H9 (cell line): ENCODE measurements at regions not wholly inside any gene's neighbourhood (a gene's known extent, or its start where the extent isn't known, plus 50 kb on each side); places are given as distances from the start of the nearest gene placed in this dataset.

Experiments
- DNase-seq: peaks from one replicate; pipeline ENCODE4 v3.0.0-alpha.2; 2017
- H2AFZ ChIP-seq: one replicate; pipeline ENCODE4 v1.6.1; 2013; ENCODE audit warnings: mild to moderate bottlenecking, low read length, control low read depth, moderate library complexity
- H2AK5ac ChIP-seq: 2 replicates; pipeline ENCODE4 v1.6.1; 2013; ENCODE audit warnings: low read length, control low read depth, mixed read lengths; ENCODE audit not compliant: insufficient read length
- H2BK120ac ChIP-seq: one replicate; pipeline ENCODE4 v1.6.1; 2013; ENCODE audit warnings: low read depth, mild to moderate bottlenecking, low read length, control low read depth, inconsistent platforms; ENCODE audit not compliant: poor library complexity, severe bottlenecking
- H2BK12ac ChIP-seq: 2 replicates; pipeline ENCODE4 v1.6.1; 2013; ENCODE audit warnings: low read length, control low read depth, mixed read lengths, low read depth; ENCODE audit not compliant: insufficient read length
- H2BK15ac ChIP-seq: 2 replicates; pipeline ENCODE4 v1.6.1; 2013; ENCODE audit warnings: low read depth, low read length, control low read depth
- H2BK20ac ChIP-seq: one replicate; pipeline ENCODE4 v1.6.1; 2013; ENCODE audit warnings: low read depth, mild to moderate bottlenecking, low read length, control low read depth, inconsistent platforms; ENCODE audit not compliant: poor library complexity, severe bottlenecking
- H2BK5ac ChIP-seq: 2 replicates; pipeline ENCODE4 v1.6.1; 2013; ENCODE audit warnings: low read length, control low read depth, mixed read lengths; ENCODE audit not compliant: insufficient read length
- H3K14ac ChIP-seq: 2 replicates; pipeline ENCODE4 v1.6.1; 2013; ENCODE audit warnings: low read length, control low read depth; ENCODE audit not compliant: insufficient read depth
- H3K18ac ChIP-seq: 2 replicates; pipeline ENCODE4 v1.6.1; 2013; ENCODE audit warnings: low read depth, mild to moderate bottlenecking, mixed read lengths, low read length, control low read depth; ENCODE audit not compliant: insufficient read length
- H3K23ac ChIP-seq: 2 replicates; pipeline ENCODE4 v1.6.1; 2013; ENCODE audit warnings: low read length, control low read depth, mixed read lengths, low read depth; ENCODE audit not compliant: insufficient read length
- H3K23me2 ChIP-seq: 2 replicates; pipeline ENCODE4 v1.6.1; 2013; ENCODE audit warnings: low read depth, mild to moderate bottlenecking, mixed read lengths, low read length, control low read depth; ENCODE audit not compliant: insufficient read length, poor library complexity, severe bottlenecking
- H3K27ac ChIP-seq: 2 replicates; pipeline ENCODE4 v1.5.1; 2013; ENCODE audit warnings: low read length, control low read depth, mixed read lengths, low read depth; ENCODE audit not compliant: insufficient read length
- H3K27me3 ChIP-seq: 2 replicates; pipeline ENCODE4 v1.6.1; 2013; ENCODE audit warnings: low read length, control low read depth, inconsistent platforms; ENCODE audit not compliant: insufficient read depth
- H3K4ac ChIP-seq: 2 replicates; pipeline ENCODE4 v1.6.1; 2013; ENCODE audit warnings: low read depth, mild to moderate bottlenecking, control low read depth, inconsistent platforms, low read length, moderate library complexity
- H3K4me1 ChIP-seq: 2 replicates; pipeline ENCODE4 v1.6.1; 2013; ENCODE audit warnings: low read length, control low read depth, inconsistent platforms; ENCODE audit not compliant: insufficient read depth
- H3K4me2 ChIP-seq: 2 replicates; pipeline ENCODE4 v1.6.1; 2013; ENCODE audit warnings: low read length, control low read depth, mixed read lengths; ENCODE audit not compliant: insufficient read length, insufficient read depth
- H3K56ac ChIP-seq: 2 replicates; pipeline ENCODE4 v1.6.1; 2013; ENCODE audit warnings: low read depth, mild to moderate bottlenecking, mixed read lengths, low read length, control low read depth; ENCODE audit not compliant: insufficient read length
- H3K79me1 ChIP-seq: 2 replicates; pipeline ENCODE4 v1.6.1; 2013; ENCODE audit warnings: low read depth, mild to moderate bottlenecking, moderate library complexity, low read length, control low read depth, inconsistent platforms; ENCODE audit not compliant: insufficient read depth, poor library complexity, severe bottlenecking
- H3K79me2 ChIP-seq: 2 replicates; pipeline ENCODE4 v1.6.1; 2013; ENCODE audit warnings: low read length, control low read depth, inconsistent platforms; ENCODE audit not compliant: insufficient read depth
- H3K9ac ChIP-seq: 2 replicates; pipeline ENCODE4 v1.6.1; 2013; ENCODE audit warnings: low read length, control low read depth, mixed read lengths; ENCODE audit not compliant: insufficient read length; ENCODE audit errors: extremely low read depth
- H3K9me3 ChIP-seq: one replicate; pipeline ENCODE4 v1.6.1; 2013; ENCODE audit warnings: low read depth, low read length, inconsistent platforms; ENCODE audit not compliant: control insufficient read depth
- H3T11ph ChIP-seq: one replicate; pipeline ENCODE4 v1.6.1; 2013; ENCODE audit warnings: mild to moderate bottlenecking, low read length, control low read depth, inconsistent platforms
- H4K20me1 ChIP-seq: one replicate; pipeline ENCODE4 v1.6.1; 2013; ENCODE audit not compliant: control insufficient read depth, insufficient read length, insufficient read depth
- H4K5ac ChIP-seq: 2 replicates; pipeline ENCODE4 v1.6.1; 2013; ENCODE audit warnings: low read depth, mild to moderate bottlenecking, mixed read lengths, low read length, control low read depth; ENCODE audit not compliant: insufficient read length
- H4K8ac ChIP-seq: replicated peaks from 2 replicates; pipeline ENCODE4 v1.6.1; 2013; ENCODE audit warnings: low read length, control low read depth, mixed read lengths, low read depth; ENCODE audit not compliant: insufficient read length
- H4K91ac ChIP-seq: 2 replicates; pipeline ENCODE4 v1.6.1; 2013; ENCODE audit warnings: low read depth, mild to moderate bottlenecking, moderate library complexity, mixed read lengths, low read length, control low read depth; ENCODE audit not compliant: insufficient read length
- H3K27ac Mint-ChIP-seq, 3 experiments: 2 replicates in 2 of 3; 3 replicates in 1 of 3; pipeline ENCODE4 v1.8.0; 2020 to 2021; ENCODE audit warnings: mixed read lengths in 3 of 3, mild to moderate bottlenecking in 1 of 3, moderate library complexity in 1 of 3
- H3K27me3 Mint-ChIP-seq: 2 replicates; pipeline ENCODE4 v1.8.0; 2021; ENCODE audit warnings: low read depth, mild to moderate bottlenecking, moderate library complexity, mixed read lengths
- H3K36me3 Mint-ChIP-seq, 3 experiments: 2 replicates in 2 of 3; 3 replicates in 1 of 3; pipeline ENCODE4 v1.8.0; 2020 to 2021; ENCODE audit warnings: low read depth in 3 of 3, mixed read lengths in 3 of 3; ENCODE audit not compliant: insufficient read depth in 1 of 3
- H3K4me1 Mint-ChIP-seq, 2 experiments: 2 replicates each; pipeline ENCODE4 v1.8.0; 2020; ENCODE audit warnings: mixed read lengths in 2 of 2
- H3K4me3 Mint-ChIP-seq, 2 experiments: 2 replicates in 1 of 2; 3 replicates in 1 of 2; pipeline ENCODE4 v1.8.0; 2020 to 2021; ENCODE audit warnings: mild to moderate bottlenecking in 2 of 2, mixed read lengths in 2 of 2, moderate library complexity in 1 of 2
- H3K9me3 Mint-ChIP-seq, 2 experiments: 2 replicates in 1 of 2; 3 replicates in 1 of 2; pipeline ENCODE4 v1.8.0; 2020; ENCODE audit warnings: mild to moderate bottlenecking in 2 of 2, mixed read lengths in 2 of 2, moderate library complexity in 1 of 2
- CTCF ChIP-seq: fragments of 200-600 bp; sonication (generic); conservative IDR thresholded peaks from 3 replicates; pipeline ENCODE4 v1.8.0; 2021; ENCODE audit warnings: antibody characterized with exemption, mild to moderate bottlenecking
- whole genome bisulfite sequencing: extraction: QIAGEN DNeasy Blood & Tissue Kit; methylation state at CpG from one replicate; pipeline ENCODE4 v1.1.7; 2013; ENCODE audit warnings: missing lambda C conversion rate, low lambda C conversion rate, mixed read lengths; ENCODE audit not compliant: insufficient read length; ENCODE audit errors: extremely low coverage; 5-methylcytosine and 5-hydroxymethylcytosine counted together

- H2BK120ac ChIP-seq: no peak overlapping the region
- H2BK5ac ChIP-seq: no peak overlapping the region
- no peaks in the 10 kb centered on the region for H3K79me1 ChIP-seq
- no peaks in the 10 kb centered on the region for H3K9me3 ChIP-seq
- H3K36me3 Mint-ChIP-seq: no peaks in the 10 kb centered on the region; a peak in 2 of 7 replicates
- H3K4me3 Mint-ChIP-seq: no peak overlapping the region
- no peak overlapping the region for H2BK12ac ChIP-seq
- H3K4me1 ChIP-seq: no peaks in the 10 kb centered on the region
- no peaks in the 10 kb centered on the region for H3K23me2 ChIP-seq
- peaks cover 4 to 6% of the 10 kb centered on the region in 2 experiments; a peak in 1 of 4 replicates for H3K4me1 Mint-ChIP-seq
- no peak overlapping the region for H2AFZ ChIP-seq
- H3K9ac ChIP-seq: no peak overlapping the region
- no peak overlapping the region for H3K56ac ChIP-seq
- H3K9me3 Mint-ChIP-seq: peaks cover 0 to 3% of the 10 kb centered on the region in 2 experiments; a peak in 1 of 5 replicates
- no peak for TF ChIP-seq CTCF
- H3K18ac ChIP-seq: no peak overlapping the region
- WGBS: no CpG with 5 or more reads among the region's 2 CpGs
- no peaks in the 10 kb centered on the region for H3K27me3 ChIP-seq
- H4K8ac ChIP-seq: no peak overlapping the region
- H2BK20ac ChIP-seq: no peak overlapping the region
- no peak overlapping the region for H3T11ph ChIP-seq
- no peak for DNase-seq
- H3K27me3 Mint-ChIP-seq: no peaks in the 10 kb centered on the region
- no peak overlapping the region for H2BK15ac ChIP-seq
- H3K4ac ChIP-seq: no peak overlapping the region
- H3K14ac ChIP-seq: no peak overlapping the region
- H2AK5ac ChIP-seq: no peak overlapping the region
- H3K27ac ChIP-seq: no peak overlapping the region
- H4K20me1 ChIP-seq: no peaks in the 10 kb centered on the region
- no peak overlapping the region for H4K5ac ChIP-seq
- no peak overlapping the region for H3K23ac ChIP-seq
- H4K91ac ChIP-seq: no peak overlapping the region
- H3K27ac Mint-ChIP-seq: no peak overlapping the region
- H3K4me2 ChIP-seq: no peak overlapping the region
- no peaks in the 10 kb centered on the region for H3K79me2 ChIP-seq
Measured at GRCh38 chr4:66073961-66074360, 403.7 kb upstream of the EPHA5 start.
